ENCODE measurements at regions not wholly inside any gene's neighbourhood (a gene's known extent, or its start where the extent isn't known, plus 50 kb on each side); places are given as distances from the start of the nearest gene placed in this dataset.

- no peaks in the 10 kb centered on the region for H3K27me3 ChIP-seq (ENCODE audit: low read depth)
- H3K4me1 ChIP-seq: no peaks in the 10 kb centered on the region
- no peak overlapping the region for H3K4me3 ChIP-seq
- no peaks in the 10 kb centered on the region for H3K9me3 ChIP-seq
- in situ Hi-C loops (cut with MboI; ENCODE audit: low sequenced_read_pairs): no loop called here
- no peak for DNase-seq (ENCODE audit: low spot score in 2 of 2)
- no peaks in the 10 kb centered on the region for H3K36me3 ChIP-seq (replicated peaks)
Measured at GRCh38 chr4:126740687-126741086, 892.1 kb upstream of the INTU start.

DNA sequence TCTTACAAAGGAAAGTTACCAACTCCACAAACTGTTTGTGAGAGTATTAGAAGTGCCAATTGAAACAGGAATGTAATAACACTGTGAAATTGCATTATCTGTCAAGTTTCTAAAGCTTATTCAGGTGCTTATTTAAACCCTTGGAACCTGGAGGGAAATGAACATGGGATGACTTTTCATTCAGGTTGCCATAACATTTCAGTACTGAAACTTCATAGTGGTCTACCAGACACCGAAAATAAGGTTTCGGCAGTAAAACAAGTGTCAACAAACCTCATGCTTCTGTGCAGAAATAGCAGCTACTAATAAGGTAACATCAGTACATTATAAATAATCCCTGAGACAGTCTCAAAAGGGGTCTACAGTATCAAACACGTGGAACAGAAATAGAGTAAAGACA lies 890.7 kb upstream of the INTU start:
- Histone ChIP-seq H3K36me3 (replicated peaks) (no peaks in the 10 kb centered on the region), H3K4me3 (no peak overlapping the region), H3K27me3 (ENCODE audit: low read depth) (no peaks in the 10 kb centered on the region), H3K4me1 (no peaks in the 10 kb centered on the region), H3K9me3 (no peaks in the 10 kb centered on the region)
- in situ Hi-C loops (cut with MboI; ENCODE audit: low sequenced_read_pairs): no loop called here
- no peak for DNase-seq (ENCODE audit: low spot score in 2 of 2)

DNA sequence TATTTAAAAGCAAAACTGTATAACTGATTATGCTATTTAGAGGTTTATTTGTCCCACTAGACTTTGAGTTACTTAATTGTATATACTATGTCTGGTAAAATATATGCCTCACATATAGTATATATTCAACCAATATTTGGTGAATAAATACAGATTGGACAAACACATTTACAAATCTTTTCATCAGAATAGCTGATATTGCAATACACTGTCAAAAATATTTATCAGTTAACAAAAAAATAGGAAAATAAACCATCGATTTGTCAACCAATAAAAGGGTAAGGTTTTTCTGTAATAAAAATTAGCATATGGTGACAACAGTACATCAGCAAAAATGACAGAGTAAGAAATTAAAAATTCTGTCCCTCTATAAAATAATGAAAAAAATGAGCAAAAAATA lies 889.9 kb upstream of the INTU start:
- in situ Hi-C loops (cut with MboI; ENCODE audit: low sequenced_read_pairs): no loop called here

GRCh38 chr4:126748736-126749135 lies 884.0 kb upstream of the INTU start:
- Histone ChIP-seq H3K4me1 (peaks cover 9% of the 10 kb centered on the region), H3K27me3 (ENCODE audit: low read depth) (no peaks in the 10 kb centered on the region), H3K9me3 (no peaks in the 10 kb centered on the region), H3K36me3 (replicated peaks) (no peaks in the 10 kb centered on the region), H3K4me3 (no peak overlapping the region)
- DNase-seq (ENCODE audit: low spot score in 2 of 2): no peak
- in situ Hi-C loops (cut with MboI; ENCODE audit: low sequenced_read_pairs): no loop called here

More for the DNA sequence above, 889.9 kb upstream of the INTU start:
- Histone ChIP-seq H3K4me1 (peaks cover 1% of the 10 kb centered on the region), H3K4me3 (no peak overlapping the region), H3K36me3 (replicated peaks) (no peaks in the 10 kb centered on the region), H3K27me3 (ENCODE audit: low read depth) (no peaks in the 10 kb centered on the region), H3K9me3 (no peaks in the 10 kb centered on the region)
- DNase-seq (ENCODE audit: low spot score in 2 of 2): no peak

DNA sequence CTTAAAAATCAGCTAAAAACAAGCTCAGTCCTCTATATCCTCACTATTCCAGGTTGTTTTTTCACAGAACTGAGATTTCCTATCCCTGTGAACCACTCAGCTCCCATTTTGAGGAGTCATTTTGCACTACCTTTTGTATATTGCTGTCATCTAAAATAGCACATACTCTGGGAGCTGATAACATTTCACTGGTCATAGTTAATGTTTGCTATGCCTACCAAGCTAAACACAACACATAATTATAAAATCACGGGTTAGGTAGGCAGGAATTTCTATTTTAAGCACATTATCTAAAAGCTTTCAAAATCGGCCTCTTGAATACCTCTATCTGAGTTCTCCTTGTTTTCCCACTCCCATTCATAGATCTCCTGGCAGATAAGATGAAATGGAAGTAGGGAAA lies 882.0 kb upstream of the INTU start:
- in situ Hi-C loops (cut with MboI; ENCODE audit: low sequenced_read_pairs): no loop called here
- no peaks in the 10 kb centered on the region for H3K27me3 ChIP-seq (ENCODE audit: low read depth)
- H3K9me3 ChIP-seq: no peaks in the 10 kb centered on the region
- H3K4me1 ChIP-seq: peaks cover 9% of the 10 kb centered on the region
- H3K4me3 ChIP-seq: no peak overlapping the region
- H3K36me3 ChIP-seq (replicated peaks): no peaks in the 10 kb centered on the region
- no peak for DNase-seq (ENCODE audit: low spot score in 2 of 2)

DNA sequence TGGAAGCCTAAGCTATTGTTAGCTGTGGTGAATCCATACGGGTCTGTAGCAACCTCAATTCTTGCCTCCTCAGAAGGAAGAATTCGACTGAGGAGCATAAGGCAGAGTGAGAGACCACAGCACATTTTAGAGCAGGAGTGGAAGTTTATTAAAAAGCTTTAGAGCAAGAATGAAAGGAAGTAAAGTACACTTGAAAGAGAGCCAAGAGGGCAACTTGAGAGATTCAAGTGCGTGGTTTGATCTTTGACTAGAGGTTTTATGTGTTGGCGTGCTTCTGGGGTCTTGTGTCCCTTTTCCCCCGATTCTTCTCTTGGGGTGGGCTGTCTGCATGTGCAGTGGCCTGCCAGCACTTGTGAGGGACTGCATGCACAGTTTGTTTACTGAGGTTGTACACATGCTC lies 880.6 kb upstream of the INTU start:
- H3K36me3 ChIP-seq (replicated peaks): no peaks in the 10 kb centered on the region
- DNase-seq (ENCODE audit: low spot score in 2 of 2): no peak
- H3K9me3 ChIP-seq: no peaks in the 10 kb centered on the region
- in situ Hi-C loops (cut with MboI; ENCODE audit: low sequenced_read_pairs): no loop called here
- peaks cover 9% of the 10 kb centered on the region for H3K4me1 ChIP-seq
- H3K4me3 ChIP-seq: no peak overlapping the region
- H3K27me3 ChIP-seq (ENCODE audit: low read depth): no peaks in the 10 kb centered on the region

DNA sequence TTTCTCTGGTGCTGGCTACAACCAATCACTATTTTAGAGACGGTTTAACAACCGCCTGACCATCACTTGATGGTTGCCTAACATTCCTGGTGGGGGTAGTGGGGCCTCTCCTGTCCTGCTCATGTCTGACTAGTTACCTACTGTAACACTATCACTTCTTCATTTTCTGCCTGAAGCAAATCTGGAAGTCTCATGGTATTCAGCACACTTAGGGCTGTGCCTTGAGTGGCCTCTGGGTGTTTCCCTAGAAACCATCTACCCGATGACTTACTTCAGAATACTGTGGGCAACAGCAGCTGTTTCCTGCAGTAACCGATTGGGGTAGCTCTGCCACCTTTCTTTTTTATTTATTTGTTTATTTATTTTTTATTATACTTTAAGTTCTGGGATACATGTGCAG lies 880.1 kb upstream of the INTU start:
- Histone ChIP-seq H3K4me1 (peaks cover 9% of the 10 kb centered on the region), H3K27me3 (ENCODE audit: low read depth) (no peaks in the 10 kb centered on the region), H3K4me3 (no peak overlapping the region), H3K9me3 (no peaks in the 10 kb centered on the region), H3K36me3 (replicated peaks) (no peaks in the 10 kb centered on the region)
- in situ Hi-C loops (cut with MboI; ENCODE audit: low sequenced_read_pairs): no loop called here
- DNase-seq (ENCODE audit: low spot score in 2 of 2): no peak

DNA sequence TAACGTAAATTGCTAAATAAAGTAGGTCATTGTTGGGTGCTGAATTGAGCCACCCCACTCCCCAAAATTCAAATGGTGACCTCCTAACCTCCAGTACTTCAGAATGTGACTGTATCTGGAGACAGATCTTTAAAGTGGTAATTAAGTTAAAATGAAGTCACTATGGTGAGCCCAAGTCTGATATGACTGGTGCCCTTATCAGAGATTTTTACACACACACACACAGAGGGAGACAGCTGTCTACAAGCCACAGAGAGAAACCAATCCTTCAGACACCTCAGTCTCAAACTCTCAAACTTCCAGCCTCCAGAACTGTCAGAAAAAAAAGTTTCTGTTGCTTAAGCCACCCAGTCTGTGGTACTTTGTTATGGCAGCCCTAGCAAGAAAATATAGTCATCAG lies 879.2 kb upstream of the INTU start:
- in situ Hi-C loops (cut with MboI; ENCODE audit: low sequenced_read_pairs): no loop called here
- Histone ChIP-seq H3K4me1 (peaks cover under 1% of the 10 kb centered on the region), H3K4me3 (no peak overlapping the region), H3K9me3 (no peaks in the 10 kb centered on the region), H3K36me3 (replicated peaks) (no peaks in the 10 kb centered on the region), H3K27me3 (ENCODE audit: low read depth) (no peaks in the 10 kb centered on the region)
- DNase-seq (ENCODE audit: low spot score in 2 of 2): no peak

- Histone ChIP-seq H3K4me1 (no peaks in the 10 kb centered on the region), H3K36me3 (replicated peaks) (no peaks in the 10 kb centered on the region), H3K9me3 (no peaks in the 10 kb centered on the region), H3K4me3 (no peak overlapping the region), H3K27me3 (ENCODE audit: low read depth) (no peaks in the 10 kb centered on the region)
- DNase-seq (ENCODE audit: low spot score in 2 of 2): no peak
- in situ Hi-C loops (cut with MboI; ENCODE audit: low sequenced_read_pairs): no loop called here
Measured at GRCh38 chr4:126755506-126755905, 877.3 kb upstream of the INTU start.

DNA sequence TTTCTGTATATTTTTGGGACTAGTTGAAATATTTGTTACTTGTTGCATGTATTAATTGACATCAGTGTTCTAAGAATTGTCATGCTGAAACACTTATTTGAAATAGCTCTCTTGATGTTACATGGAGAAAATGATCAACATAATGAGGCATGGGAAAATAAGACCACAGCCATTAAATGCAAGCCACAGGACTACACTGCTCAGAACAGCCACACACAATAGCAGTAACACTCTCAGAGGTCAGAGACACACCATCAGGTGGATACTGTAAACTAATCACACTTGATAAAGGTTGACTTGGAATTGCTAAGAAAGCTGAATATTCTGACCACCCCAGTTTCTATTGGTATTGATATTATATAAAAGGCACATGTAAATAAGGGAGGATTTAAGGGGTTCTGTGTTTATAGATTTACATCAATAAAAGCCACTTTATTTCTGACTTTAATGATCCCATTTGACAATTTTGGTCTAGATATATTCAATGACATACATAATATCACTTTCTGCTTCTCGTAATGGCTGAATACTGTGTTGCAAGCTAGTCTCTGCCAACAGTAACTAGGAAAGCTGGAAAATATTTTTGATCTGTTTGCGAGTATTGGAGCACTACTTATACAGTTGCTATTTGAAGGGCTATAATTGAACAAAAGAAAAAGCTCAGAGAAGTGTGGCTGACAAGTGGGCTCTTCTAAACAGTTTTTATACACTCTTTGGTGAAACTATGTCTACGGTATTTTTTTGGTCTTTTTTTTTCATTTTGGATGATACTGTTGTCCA lies 876.5 kb upstream of the INTU start:
- Histone ChIP-seq H3K4me1 (no peaks in the 10 kb centered on the region), H3K9me3 (no peaks in the 10 kb centered on the region), H3K27me3 (ENCODE audit: low read depth) (no peaks in the 10 kb centered on the region), H3K36me3 (replicated peaks) (no peaks in the 10 kb centered on the region), H3K4me3 (no peak overlapping the region)
- no peak for DNase-seq (ENCODE audit: low spot score in 2 of 2)
- in situ Hi-C loops (cut with MboI; ENCODE audit: low sequenced_read_pairs): no loop called here

DNA sequence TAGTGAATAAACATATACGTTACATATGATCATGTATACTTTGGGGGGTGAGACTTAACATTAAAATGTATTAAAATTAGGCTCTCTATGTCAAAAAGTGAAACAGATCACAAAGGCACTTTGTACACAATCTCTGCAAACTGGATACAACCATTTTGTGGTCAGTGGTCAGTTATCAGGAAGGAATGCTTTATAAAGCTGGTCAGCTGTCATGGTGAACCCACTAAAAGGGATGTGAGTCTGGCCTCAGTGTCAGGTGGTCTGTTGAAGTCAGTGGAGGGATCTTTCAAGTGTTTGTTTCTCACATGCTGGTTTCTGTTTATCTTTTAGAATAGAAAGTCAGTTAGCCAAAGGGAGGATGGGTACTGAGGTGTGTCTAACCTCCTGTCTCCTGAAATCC lies 875.5 kb upstream of the INTU start:
- H3K4me3 ChIP-seq: no peak overlapping the region

GRCh38 chr4:126758493-126758892 lies 874.3 kb upstream of the INTU start:
- DNase-seq (ENCODE audit: low spot score in 2 of 2): no peak
- in situ Hi-C loops (cut with MboI; ENCODE audit: low sequenced_read_pairs): no loop called here
- Histone ChIP-seq H3K36me3 (replicated peaks) (no peaks in the 10 kb centered on the region), H3K4me3 (no peak overlapping the region), H3K4me1 (no peaks in the 10 kb centered on the region), H3K27me3 (ENCODE audit: low read depth) (no peaks in the 10 kb centered on the region), H3K9me3 (no peaks in the 10 kb centered on the region)

More for the DNA sequence above, 875.5 kb upstream of the INTU start:
- Histone ChIP-seq H3K9me3 (no peaks in the 10 kb centered on the region), H3K36me3 (replicated peaks) (no peaks in the 10 kb centered on the region), H3K4me1 (no peaks in the 10 kb centered on the region), H3K27me3 (ENCODE audit: low read depth) (no peaks in the 10 kb centered on the region)
- DNase-seq (ENCODE audit: low spot score in 2 of 2): no peak
- in situ Hi-C loops (cut with MboI; ENCODE audit: low sequenced_read_pairs): no loop called here

DNA sequence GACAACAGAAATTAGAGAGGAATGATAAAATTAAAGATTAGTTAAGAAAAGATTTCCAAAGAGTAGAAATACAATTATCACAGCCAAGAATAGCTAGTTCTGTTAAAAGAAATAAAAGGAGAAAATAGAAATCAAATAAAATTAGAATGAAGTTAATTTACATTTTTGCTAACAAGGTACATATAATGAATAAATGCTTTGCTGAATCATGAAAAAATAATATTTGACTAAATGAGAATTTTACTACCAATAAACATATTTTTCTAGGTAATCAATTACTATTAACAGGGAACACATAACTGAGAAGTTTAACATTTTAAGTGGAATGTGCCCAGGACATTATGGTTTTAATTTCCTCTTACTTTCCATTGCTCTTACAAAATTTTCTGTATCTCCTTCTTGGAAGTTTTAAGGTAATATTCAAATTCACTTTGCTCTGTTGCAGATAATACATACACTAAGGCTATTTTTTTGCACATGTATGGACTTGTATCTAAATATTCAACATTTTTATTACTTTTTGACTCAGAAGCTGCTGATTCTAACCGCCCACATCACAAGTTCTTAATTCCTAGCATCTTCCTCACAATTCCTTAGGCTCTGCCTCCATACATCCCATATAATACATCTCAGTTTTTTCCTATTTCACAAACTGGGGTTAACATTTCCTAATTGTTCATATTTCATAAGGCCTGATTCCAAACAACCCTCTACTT lies 870.7 kb upstream of the INTU start:
- no peaks in the 10 kb centered on the region for H3K27me3 ChIP-seq (ENCODE audit: low read depth)
- in situ Hi-C loops (cut with MboI; ENCODE audit: low sequenced_read_pairs): no loop called here
- no peaks in the 10 kb centered on the region for H3K9me3 ChIP-seq
- no peak overlapping the region for H3K4me3 ChIP-seq
- no peaks in the 10 kb centered on the region for H3K36me3 ChIP-seq (replicated peaks)
- no peaks in the 10 kb centered on the region for H3K4me1 ChIP-seq
- no peak for DNase-seq (ENCODE audit: low spot score in 2 of 2)

- Histone ChIP-seq H3K4me3 (no peak overlapping the region), H3K27me3 (ENCODE audit: low read depth) (no peaks in the 10 kb centered on the region), H3K36me3 (replicated peaks) (no peaks in the 10 kb centered on the region), H3K4me1 (no peaks in the 10 kb centered on the region), H3K9me3 (no peaks in the 10 kb centered on the region)
- in situ Hi-C loops (cut with MboI; ENCODE audit: low sequenced_read_pairs): no loop called here
- no peak for DNase-seq (ENCODE audit: low spot score in 2 of 2)
Measured at GRCh38 chr4:126762663-126763247, 870.0 kb upstream of the INTU start.
